Pons (tissue), 1 donor: ENCODE measurements at regions not wholly inside any gene's neighbourhood (a gene's known extent, or its start where the extent isn't known, plus 50 kb on each side); places are given as distances from the start of the nearest gene placed in this dataset.
"Not testable (repeated sequence)": the region's sequence is repeated elsewhere in the genome, so short reads cannot be mapped to it uniquely, and the experiment has no call there.

Experiments
- DNase-seq: peaks from one replicate; pipeline ENCODE4 v3.0.0-alpha.2; 2016; ENCODE audit warnings: low spot score

DNA sequence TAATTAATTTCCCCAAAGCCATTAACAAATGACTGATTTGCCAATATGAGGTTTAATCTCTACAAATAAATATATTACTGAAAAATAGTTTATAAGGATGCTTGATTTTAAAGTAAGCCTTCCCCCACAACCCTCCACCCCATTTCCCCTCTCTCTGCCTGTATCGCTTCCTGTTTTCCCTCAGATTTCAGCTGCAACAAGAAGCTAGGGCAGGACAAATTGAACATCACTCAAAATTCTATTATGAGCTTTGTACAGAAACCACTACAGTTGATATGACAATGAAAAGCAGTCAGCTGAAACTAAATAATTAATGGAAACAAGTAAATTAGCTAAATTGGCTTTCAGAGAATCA lies 109.0 kb upstream of the SP4 start:
- no peak for DNase-seq

DNA sequence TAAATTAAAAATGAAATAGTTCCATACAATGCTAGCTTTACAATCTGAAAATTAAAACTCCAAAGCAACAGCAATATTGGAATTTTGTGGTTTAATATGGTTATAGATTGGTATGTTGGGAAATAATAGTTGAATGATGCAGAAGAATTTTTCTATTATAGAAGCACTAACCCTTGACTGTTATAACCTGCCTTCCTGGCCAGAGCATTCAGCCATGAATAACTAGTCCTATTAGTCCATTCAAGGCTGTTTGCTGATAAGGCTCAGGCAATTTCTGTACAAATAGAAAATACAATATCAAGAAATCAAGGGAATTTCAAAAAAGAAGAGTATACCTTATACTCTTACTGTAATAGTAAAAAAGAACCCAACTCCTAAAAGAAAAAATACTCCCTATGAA lies 101.6 kb upstream of the SP4 start:
- no peak for DNase-seq

DNA sequence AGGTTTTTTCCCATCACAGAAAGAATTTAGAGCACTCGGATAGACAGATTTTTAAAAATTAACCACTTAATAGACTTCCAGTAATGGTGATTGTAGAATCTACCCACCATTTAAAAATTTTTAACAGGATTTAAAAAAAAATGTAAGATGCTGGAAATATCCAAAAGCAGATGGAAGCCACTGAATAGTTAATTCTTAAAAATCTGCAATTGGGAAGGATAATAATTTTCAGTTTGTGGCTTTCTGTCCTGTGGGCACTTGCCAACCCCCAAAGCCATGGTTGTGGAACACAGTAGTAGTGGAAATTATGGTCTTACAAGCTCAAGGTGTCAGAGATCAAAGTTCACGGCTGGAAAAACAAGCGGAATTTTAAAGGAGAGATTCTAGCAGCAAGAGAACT lies 101.0 kb upstream of the SP4 start:
- no peak for DNase-seq

DNA sequence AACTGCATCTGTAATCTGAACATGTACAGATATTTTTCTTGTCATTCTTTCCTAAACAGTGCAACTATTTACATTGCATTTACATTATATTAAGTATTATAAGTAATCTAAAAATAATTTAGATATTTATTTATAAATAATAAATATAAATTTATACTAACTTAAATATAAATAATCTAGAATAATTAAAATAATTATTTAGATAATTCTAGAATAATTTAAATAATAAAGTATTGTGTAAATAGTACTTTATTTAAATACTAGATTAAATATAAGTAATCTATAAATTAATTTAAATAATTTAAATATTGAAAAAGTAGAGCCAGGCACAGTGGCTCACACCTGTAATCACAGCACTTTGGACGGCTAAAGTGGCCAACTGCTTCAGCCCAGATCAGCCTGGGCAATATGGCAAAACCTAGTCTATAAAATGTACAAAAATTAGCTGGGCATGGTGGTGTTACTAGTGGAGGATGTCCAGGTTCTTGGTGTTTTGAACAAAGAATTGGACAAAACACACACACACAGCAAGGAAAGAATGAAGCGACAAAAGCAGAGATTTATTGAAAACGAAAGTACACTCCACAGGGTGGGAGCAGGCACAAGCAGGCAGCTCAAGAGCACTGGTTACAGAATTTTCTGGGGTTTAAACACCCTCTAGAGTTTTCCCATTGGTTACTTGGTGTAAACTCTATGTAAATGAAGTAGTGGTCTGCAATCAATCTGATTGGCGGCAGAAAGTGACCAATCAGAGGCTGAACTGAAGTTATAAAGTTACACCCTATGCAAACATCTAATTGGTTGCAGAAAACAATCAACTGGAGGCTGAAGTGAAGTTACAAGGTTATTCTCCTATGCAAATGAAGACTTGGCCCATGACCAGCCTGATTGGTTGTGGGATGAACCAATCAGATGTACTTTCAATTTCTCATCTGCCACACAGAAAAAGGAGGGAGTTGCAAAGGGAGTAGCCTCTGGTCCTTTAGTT lies 100.2 kb upstream of the SP4 start:
- no peak for DNase-seq

DNA sequence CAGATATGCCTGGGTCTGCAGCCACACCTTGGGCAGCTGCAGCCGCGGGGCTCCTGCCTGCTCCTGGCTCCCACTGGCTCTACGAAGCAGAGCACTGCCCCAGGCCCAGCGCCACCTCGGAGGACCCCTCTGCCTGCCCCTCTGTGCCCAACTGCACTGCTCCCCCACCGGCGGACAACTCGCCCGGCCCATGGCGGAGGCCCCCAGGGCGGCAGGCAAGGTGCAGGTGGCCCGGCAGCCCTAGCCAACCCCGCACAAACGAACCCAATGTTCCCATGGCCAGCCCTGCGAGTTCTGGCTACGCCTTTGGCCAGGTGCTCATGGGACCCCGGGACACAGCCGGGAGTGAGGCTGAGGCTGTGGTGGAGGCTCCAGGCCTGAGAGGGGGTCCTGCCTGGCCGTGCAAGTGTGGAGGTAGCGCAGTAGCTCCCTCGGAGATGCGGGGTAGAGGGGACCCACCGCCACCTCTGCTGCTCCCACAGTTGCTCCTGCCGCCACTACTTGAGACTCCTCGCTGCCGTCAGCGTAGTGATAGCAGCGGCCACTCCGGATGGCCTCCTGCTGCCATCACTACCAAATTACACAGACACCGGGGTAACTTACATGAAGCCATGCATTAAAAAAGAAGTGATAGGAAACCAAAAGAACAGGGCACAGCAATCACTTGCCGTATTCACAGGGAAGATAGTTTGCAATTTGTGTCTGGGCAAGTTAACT lies 97.3 kb upstream of the SP4 start:
- DNase-seq: no peak

DNA sequence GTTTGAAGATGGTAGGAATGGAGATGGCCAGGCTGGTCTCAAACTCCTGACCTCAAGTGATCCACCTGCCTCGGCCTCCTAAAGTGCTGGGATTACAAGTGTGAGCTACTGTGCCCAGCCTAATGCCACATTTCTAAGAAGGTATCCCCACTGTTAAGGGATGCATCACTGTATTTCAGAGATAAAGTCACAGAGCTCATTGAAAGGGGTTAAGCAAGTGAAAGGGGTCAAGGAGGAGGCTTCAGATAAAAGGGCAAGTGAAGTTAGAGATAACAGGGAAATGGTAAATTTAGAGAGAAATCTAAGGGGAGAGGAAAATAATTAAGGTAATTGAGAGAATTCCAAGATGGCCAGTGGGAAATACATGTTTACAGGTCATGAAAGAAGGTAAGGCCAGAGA lies 93.0 kb upstream of the SP4 start:
- no peak for DNase-seq

DNA sequence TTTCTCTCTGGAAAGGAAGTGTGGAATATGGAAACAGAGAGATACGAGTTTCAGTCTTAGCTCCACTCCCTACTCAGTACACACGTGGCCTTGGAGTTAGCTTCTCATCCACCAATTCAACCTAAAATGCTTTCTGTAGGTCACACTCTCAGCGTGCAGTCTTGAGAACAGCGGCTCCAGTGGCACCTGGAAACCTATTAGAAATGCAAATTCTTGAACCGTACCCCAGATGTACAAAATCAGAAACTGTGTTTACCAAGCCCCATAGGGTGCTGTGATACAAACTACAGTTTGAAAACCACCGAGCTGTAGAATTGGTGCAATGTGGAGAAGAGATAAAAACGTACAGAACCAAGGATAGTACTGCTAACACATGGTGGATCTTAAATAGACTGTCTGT lies 91.1 kb upstream of the SP4 start:
- no peak for DNase-seq

DNA sequence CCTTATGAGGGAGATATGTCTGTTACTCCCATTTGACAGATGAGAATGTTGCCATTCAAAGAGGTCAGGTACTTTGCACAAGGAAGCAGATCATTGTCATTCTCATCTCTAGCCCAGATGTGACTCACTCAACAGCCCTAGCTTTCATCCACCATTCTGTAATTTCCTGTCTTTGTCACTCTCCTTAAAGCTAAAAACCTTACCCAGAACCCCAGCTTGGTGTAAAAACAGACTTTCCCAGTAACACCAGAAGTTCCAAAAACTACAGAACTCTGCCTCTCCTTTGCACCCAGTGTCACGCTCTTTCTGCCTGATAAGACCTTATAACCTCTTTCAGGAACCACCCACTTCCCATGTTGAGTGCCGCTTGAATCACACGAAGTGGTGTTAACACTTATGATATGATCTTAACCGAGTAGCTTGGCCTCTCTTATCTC lies 89.1 kb upstream of the SP4 start:
- no peak for DNase-seq

DNA sequence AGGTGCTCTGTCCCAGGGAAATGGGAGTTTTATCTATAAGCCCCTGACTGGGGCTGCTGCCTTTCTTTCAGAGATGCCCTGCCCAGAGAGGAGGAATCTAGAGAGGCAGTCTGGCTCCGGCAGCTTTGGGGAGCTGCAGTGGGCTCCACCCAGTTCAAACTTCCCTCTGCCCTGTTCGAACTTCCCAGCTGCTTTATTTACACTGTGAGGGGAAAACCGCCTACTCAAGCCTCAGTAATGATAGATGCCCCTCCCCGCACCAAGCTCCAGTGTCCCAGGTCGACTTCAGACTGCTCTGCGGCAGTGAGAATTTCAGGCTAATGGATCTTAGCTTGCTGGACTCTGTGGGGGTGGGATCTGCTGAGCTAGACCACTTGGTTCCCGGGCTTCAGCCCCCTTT lies 83.0 kb upstream of the SP4 start:
- not testable (repeated sequence) for DNase-seq

DNA sequence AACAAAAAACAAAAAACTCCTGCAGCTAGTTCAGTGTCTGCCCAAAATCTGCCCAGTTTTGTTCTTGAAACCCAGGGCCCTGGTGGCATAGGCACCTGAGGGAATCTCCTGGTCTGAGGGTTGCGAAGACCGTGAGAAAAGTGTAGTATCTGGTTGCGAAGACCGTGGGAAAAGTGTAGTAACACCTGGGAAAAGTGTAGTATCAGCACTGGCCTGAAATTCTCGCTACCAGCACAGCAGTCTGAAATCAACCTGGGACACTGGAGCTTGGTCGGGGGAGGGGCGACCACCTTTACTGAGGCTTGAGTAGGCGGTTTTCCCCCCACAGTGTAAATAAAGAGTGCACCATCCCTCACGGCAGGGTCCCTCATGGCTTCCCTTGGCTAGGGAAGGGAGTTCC lies 82.5 kb upstream of the SP4 start:
- DNase-seq: no peak

DNA sequence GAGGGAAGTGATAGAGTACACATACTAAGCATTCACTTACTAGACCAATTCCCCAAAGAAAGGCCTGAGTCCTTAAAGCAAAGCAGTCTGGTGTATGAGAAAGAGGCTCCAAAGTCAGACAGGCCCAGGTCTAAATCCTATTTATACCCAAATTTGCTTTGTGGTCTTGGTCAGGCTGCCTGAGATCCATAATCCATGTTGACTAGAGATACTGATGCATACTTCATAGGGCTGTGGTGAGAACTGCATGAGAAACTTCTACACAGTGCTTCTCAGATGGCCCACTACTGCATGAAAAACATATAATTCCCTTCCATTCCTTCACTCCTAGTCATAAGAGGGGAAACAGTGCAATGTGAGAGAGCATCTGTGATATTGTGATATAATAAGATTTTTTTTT lies 81.6 kb upstream of the SP4 start:
- no peak for DNase-seq

DNA sequence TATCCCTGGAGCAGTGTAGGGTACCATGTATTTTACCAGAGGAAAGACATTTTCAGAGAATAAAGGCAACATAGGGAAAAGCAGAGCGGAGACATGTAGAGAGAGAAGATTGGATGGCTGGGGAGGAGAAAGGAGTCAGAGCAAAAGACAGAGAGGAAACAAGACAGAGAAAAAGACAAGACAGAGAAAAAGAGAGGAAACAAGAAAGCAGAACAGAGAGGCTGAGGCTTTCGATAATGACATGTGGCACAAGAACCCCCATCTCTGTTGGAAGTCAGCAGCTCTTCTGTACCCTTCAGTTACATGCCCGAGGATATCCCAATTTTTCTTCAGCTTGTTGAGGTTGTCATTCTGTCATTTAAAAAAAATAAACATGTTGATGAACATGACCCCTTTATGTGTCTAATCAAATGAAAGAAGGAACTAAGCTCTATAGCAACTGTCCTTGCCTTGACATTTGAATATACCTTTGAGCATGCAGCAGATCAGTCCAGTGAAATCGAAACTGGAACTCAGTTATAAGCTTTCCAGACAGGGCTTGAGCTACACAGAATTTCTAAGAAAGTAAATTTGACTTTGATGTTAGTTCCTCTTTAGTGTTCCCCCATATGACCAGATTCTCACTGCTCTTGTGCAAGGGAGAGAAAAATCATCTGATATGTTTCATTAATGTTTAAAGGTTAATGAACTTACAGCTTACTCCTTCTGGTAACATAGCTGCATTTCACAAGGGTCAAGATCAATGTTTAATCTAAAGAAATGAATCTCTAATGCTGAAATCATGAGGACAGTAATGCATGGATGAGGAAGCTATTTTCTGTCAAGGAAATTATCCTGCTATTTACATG lies 75.1 kb upstream of the SP4 start:
- peak; percentile 79 for DNase-seq

DNA sequence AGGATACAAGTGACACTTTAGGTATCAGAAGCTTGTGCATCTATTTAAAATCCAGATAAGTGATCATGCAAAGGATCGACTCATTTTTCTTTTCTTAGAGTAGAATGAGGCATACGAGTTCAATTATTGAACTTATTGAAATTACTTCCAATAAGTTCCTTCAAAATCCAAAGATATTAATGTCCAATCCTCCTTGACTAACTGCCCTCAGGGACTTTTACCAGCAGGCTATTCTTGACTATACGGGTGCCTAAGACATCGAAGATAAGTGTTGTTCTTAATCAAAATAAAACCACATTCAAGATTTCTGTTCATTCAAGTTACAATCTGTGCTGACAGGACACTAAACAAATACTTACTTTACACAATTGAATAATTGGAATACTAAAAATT lies 74.5 kb upstream of the SP4 start:
- DNase-seq: no peak

DNA sequence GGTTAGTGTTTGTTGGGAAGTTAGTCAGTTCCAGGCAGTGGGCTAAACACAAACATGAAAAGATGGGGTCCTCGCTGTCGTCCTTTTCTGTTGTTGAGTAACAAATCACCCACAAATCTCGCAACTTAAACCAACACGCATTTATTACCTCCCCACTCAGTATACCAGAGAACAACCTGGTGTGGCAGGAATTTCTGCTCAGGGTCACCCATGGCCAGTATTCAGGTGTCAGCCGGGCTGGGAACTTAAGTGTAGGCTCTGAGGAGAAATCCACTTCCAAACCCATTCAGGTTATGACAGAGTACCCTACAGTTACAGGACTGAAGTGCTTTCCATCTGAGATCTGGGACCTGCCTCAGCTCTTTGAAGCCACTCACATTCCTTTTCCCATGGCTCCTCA lies 73.6 kb upstream of the SP4 start:
- no peak for DNase-seq

DNA sequence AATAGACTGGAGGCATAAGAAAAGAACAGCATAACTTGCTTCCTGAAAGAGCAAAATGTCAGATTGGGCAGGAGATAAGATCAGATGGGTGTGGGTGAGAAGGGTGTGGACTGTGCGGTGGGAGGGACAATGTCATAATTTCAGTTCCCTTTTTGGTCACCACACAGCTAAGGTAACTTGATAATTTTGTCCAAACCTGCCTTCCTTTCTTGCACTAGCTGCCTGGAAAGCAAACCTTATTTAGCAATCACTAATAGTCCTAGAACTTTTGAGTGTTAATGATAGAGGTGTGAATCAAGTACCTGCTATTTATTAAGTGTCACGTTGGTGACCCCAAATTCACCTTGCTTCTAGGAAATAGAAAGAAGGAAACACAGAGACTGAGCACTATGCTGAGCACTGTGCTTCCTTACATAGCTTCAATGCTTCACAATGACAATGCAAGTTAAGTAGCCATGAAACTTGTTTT lies 72.4 kb upstream of the SP4 start:
- DNase-seq: no peak

DNA sequence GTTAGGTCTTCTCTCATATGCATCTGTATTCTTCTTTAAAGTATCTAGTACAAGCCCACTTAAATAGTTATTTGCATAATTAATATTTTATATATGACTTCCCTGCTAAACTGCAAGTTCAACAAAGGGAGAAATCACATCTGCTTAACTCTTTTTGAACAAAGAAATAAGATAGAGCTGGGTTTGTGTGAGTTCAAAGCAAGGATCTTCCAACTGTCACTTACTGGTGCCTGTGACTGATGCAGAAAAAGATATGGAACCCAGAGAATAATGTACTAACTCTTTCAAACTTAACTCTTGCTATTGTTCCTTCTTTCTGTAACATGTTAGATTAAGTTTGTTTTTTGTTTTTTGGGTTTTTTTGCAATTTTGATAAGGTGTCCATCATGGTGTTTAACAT lies 71.3 kb upstream of the SP4 start:
- DNase-seq: no peak

DNA sequence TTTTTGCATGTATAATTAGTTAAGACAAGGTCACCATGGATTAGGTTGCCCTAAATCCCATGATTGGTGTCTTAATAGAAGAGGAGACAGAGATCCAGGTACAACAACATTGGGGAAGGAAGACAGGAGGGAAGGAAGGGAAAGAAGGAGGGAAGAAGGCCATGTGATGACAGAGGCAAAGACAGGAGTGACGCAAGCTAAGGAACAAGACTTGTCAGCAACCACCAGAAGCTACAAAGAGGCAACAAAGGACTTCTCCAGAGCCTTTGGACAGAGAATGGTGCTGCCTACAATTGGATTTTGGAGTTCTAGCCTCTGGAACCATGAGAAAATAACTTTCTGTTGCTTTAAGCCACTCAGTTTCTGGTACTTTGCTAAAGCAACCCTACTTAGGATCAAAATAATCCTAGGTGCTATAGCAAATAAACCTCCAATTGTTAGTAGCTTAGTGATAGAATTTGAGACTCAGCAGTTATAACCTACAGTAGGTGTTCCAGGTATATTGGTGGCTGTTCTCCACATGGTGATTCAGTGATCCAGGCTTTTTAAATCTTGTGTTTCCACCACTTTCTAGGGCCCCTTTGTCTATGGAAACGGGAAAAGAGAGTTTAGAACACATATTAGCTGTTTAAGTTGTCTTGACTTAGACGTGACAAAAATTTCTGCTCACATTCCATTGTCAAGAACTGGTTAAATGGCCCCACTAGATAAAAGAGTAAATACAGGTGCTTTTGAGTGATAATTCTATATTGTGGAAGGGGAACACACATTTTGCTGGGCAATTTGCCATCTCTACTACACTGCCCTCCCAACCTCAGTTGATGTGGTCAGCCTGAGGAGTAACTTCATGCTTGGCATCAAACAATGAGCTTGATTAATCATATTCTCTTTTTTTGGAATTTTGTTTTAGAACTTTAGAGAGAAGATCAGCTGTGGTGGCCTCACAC lies 70.5 kb upstream of the SP4 start:
- DNase-seq: no peak

DNA sequence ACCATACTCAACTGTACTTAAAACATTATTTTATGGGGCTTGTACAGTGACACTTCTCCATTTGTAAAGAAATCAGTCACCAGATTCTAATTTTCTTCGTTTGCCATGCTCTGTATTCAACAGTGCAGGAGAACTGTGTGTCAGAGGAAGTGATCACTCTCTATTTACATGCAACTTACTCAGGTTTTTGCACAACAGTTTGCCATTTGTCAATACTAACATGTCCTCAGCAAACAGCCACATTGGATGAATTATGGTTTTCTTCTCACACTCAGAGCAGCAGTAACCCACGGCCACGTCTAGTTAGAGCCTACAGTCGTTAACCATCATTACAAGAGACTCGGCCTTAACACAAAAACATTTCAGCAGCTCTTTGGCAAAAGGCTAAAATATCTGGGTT lies 69.2 kb upstream of the SP4 start:
- DNase-seq: no peak

DNA sequence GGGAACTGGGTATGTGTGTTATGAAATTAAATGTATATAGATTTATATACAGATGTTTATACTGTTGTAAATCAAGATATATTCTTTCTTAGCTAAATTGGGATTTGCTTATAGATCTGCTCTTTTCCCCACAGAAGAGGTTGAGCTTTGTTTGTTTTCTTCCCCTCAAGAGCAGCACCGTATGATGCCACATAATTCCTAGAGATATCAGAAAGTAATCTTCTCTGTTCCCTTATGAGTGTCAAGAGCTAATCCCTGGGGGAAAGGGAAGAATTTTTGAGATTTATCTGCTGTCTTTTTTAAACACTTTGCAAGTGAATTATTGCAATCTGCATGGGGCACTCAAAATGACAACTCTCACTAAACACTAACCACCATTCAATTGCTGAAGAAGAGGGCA lies 68.7 kb upstream of the SP4 start:
- no peak for DNase-seq

DNA sequence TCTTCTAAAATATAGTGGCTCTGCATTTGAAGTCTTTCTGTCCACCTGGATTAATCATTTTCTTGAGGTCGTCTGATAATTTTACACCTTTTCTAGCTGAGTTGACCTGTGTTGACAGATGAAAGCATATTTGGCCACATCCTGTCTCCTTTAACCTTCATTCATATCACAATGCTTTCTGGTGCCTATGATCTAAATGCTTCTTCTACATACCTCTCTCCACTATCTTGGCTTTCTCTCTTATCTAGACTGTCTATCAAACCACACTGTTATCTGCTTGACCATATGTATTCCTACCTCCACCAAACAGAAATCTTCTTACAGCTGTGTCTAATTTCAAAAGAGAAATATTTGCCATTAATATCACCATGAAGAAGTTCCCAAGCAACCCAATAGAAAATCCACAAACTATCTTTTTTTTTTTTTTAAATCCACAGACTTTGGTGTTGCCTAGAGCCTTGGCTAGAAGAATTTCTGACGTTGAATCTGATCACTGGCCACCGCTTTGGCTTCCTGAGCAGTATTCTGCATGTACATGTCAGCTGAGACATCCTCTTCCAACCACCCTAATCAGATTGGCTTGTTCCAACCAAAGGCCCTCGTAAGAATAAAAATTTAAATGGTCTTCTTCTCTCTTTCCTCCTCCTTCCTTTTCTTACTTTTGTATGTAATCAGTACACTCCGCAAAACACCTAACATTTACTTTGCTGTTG lies 66.3 kb upstream of the SP4 start:
- DNase-seq: no peak
